DOHH2 (cell line): ENCODE measurements at regions not wholly inside any gene's neighbourhood (a gene's known extent, or its start where the extent isn't known, plus 50 kb on each side); places are given as distances from the start of the nearest gene placed in this dataset.

Experiments
- H3F3A ChIP-seq: fragments of 200-600 bp; sonication (generic), shearing (Covaris generic); 2 replicates; pipeline ENCODE4 v1.6.0; 2016; ENCODE audit warnings: antibody characterized with exemption, mild to moderate bottlenecking; ENCODE audit not compliant: control insufficient read depth, insufficient read depth
- H3K27ac ChIP-seq: fragments of 200-600 bp; sonication (generic); 2 replicates; pipeline ENCODE4 v1.5.1; 2014; ENCODE audit warnings: low read depth, mild to moderate bottlenecking, low read length, moderate library complexity
- H3K27me3 ChIP-seq: fragments of 200-600 bp; sonication (generic); 2 replicates; pipeline ENCODE4 v1.6.1; 2014; ENCODE audit warnings: mild to moderate bottlenecking, low read length, mixed read lengths; ENCODE audit not compliant: control insufficient read depth
- H3K36me3 ChIP-seq: fragments of 200-600 bp; sonication (generic); 2 replicates; pipeline ENCODE4 v1.6.1; 2014; ENCODE audit warnings: mild to moderate bottlenecking, low read length, moderate library complexity, mixed read lengths; ENCODE audit not compliant: control insufficient read depth
- H3K4me1 ChIP-seq: fragments of 200-600 bp; sonication (generic); 2 replicates; pipeline ENCODE4 v1.6.1; 2014; ENCODE audit warnings: mild to moderate bottlenecking, low read length, mixed read lengths; ENCODE audit not compliant: control insufficient read depth
- H3K4me2 ChIP-seq: fragments of 200-600 bp; sonication (generic); 2 replicates; pipeline ENCODE4 v1.6.0; 2014; ENCODE audit warnings: mild to moderate bottlenecking, low read length, moderate library complexity
- H3K4me3 ChIP-seq: fragments of 200-600 bp; sonication (generic); 2 replicates; pipeline ENCODE4 v1.5.1; 2014; ENCODE audit warnings: mild to moderate bottlenecking, low read length, mixed read lengths
- H3K79me2 ChIP-seq: fragments of 200-600 bp; sonication (generic); 2 replicates; pipeline ENCODE4 v1.6.1; 2014; ENCODE audit warnings: mild to moderate bottlenecking, low read length, mixed read lengths; ENCODE audit not compliant: control insufficient read depth
- H3K9me2 ChIP-seq: fragments of 200-600 bp; sonication (generic); replicated peaks from 2 replicates; pipeline ENCODE4 v1.6.1; 2014; ENCODE audit warnings: mild to moderate bottlenecking, low read length, mixed read lengths; ENCODE audit not compliant: control insufficient read depth
- H3K9me3 ChIP-seq: fragments of 200-600 bp; sonication (generic); 2 replicates; pipeline ENCODE4 v1.6.1; 2014; ENCODE audit warnings: antibody characterized with exemption, low read length, mixed read lengths; ENCODE audit not compliant: control insufficient read depth, insufficient read depth
- H4K20me1 ChIP-seq: fragments of 200-600 bp; sonication (generic); 2 replicates; pipeline ENCODE4 v1.6.0; 2014; ENCODE audit warnings: low read depth, mild to moderate bottlenecking, antibody characterized with exemption, low read length, moderate library complexity; ENCODE audit not compliant: control insufficient read depth, insufficient read depth
- EZH2phosphoT487 ChIP-seq: fragments of 200-600 bp; sonication (generic); IDR thresholded peaks from 2 replicates; pipeline ENCODE4 v1.6.1; 2017; ENCODE audit warnings: borderline replicate concordance, mild to moderate bottlenecking, antibody characterized with exemption, low read length, moderate library complexity, mixed read lengths
- TF ChIP-seq, protein P1 (sequence below): fragments of 200-600 bp; sonication (generic); IDR thresholded peaks from one replicate; pipeline ENCODE4 v1.5.1; 2014; ENCODE audit warnings: antibody characterized with exemption, mild to moderate bottlenecking, low read depth, low read length; ENCODE audit not compliant: poor library complexity, severe bottlenecking

DNA sequence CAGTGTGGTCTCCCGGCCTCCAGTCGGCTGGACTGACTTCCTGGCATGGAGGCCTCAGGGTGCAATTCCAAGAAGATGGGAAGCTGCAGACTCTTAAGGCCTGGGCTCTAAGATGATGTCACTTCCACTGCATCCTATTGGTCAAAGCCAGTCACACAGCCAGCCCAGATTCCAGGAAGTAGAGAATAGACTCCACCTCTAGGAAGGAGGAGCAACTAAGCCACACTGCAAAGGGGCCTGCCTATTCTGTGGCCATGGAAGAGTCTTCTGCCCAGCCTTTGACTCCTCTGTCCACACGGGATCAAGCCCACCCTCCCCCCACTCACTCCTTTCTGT lies 103.9 kb upstream of the RFLNA start:
- Histone ChIP-seq H3F3A (no peaks in the 10 kb centered on the region), H3K27ac (no peak overlapping the region), H4K20me1 (no peaks in the 10 kb centered on the region), H3K27me3 (no peaks in the 10 kb centered on the region), H3K4me1 (no peaks in the 10 kb centered on the region), H3K36me3 (no peaks in the 10 kb centered on the region), H3K9me2 (no peaks in the 10 kb centered on the region), H3K4me3 (no peak overlapping the region), H3K4me2 (no peak overlapping the region), H3K9me3 (no peaks in the 10 kb centered on the region), H3K79me2 (no peaks in the 10 kb centered on the region)
- TF ChIP-seq EZH2phosphoT487: no peak
- TF ChIP-seq, protein P1, sequence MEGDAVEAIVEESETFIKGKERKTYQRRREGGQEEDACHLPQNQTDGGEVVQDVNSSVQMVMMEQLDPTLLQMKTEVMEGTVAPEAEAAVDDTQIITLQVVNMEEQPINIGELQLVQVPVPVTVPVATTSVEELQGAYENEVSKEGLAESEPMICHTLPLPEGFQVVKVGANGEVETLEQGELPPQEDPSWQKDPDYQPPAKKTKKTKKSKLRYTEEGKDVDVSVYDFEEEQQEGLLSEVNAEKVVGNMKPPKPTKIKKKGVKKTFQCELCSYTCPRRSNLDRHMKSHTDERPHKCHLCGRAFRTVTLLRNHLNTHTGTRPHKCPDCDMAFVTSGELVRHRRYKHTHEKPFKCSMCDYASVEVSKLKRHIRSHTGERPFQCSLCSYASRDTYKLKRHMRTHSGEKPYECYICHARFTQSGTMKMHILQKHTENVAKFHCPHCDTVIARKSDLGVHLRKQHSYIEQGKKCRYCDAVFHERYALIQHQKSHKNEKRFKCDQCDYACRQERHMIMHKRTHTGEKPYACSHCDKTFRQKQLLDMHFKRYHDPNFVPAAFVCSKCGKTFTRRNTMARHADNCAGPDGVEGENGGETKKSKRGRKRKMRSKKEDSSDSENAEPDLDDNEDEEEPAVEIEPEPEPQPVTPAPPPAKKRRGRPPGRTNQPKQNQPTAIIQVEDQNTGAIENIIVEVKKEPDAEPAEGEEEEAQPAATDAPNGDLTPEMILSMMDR: no peak

DNA sequence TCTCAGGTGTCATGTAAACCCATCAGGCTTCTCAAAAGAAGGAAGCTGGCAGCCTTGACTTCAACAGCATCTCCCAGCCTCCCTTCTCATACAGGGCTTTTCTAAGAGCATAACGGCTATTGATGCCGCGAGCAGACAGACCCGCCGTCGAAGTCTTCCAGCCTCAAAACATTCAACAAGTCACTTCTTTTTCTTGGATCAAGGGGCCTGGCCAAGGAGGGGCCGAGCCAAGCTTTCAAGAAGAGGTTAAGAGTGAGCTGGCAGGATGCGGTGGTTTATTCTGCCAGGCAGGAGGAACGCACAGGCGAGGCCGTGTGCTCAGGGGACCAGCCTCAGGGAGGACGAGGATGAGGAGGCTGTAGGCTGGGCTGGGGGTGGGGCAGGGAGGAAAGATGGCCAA lies 102.9 kb upstream of the RFLNA start:
- no peaks in the 10 kb centered on the region for H3K9me2 ChIP-seq
- TF ChIP-seq, protein P1: no peak
- TF ChIP-seq EZH2phosphoT487: no peak
- H3K9me3 ChIP-seq: 0 out of 2 replicates have a peak, but pooled peaks cover 5% of the 10 kb centered on the region
- no peak overlapping the region for H3K4me2 ChIP-seq
- no peaks in the 10 kb centered on the region for H3K79me2 ChIP-seq
- H3K4me1 ChIP-seq: no peaks in the 10 kb centered on the region
- no peaks in the 10 kb centered on the region for H3K27me3 ChIP-seq
- H3F3A ChIP-seq: no peaks in the 10 kb centered on the region
- H3K36me3 ChIP-seq: no peaks in the 10 kb centered on the region
- H3K4me3 ChIP-seq: no peak overlapping the region
- no peak overlapping the region for H3K27ac ChIP-seq
- H4K20me1 ChIP-seq: no peaks in the 10 kb centered on the region

DNA sequence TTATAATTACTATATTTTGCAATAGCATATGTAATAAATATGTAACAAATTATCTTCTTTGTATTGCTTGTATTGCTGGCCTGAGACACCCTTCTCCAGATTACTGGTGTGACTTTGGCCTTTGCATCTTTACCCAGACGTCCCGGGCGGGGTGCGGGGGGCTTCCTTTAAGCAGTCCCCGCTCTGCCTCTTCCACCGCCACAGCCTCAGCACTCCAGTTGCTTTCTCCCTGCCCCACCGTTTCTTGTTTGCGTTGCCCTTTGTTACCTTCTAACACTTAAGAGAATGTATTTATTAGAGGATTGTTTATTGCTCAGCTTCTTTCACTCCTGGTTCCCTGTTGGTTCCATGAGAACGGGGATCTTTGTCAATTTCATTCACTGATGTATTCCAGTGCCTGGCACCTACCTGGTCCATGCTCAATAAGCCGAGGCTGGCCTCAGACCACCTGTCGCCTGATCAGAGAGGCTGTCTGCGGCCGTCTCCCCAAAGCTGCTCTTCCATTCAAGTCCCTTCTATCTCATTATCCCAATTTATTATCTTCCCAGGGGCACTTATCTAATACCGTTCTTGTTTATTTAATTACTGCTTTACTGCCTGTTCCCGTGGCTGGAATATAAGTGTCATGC lies 100.5 kb upstream of the RFLNA start:
- H3K27ac ChIP-seq: no peak overlapping the region
- no peak for TF ChIP-seq EZH2phosphoT487
- TF ChIP-seq, protein P1: no peak
- H3K36me3 ChIP-seq: no peaks in the 10 kb centered on the region
- H3F3A ChIP-seq: no peaks in the 10 kb centered on the region
- H4K20me1 ChIP-seq: no peaks in the 10 kb centered on the region
- H3K9me2 ChIP-seq: no peaks in the 10 kb centered on the region
- H3K79me2 ChIP-seq: no peaks in the 10 kb centered on the region
- no peak overlapping the region for H3K4me2 ChIP-seq
- 0 out of 2 replicates have a peak, but pooled peaks cover 5% of the 10 kb centered on the region for H3K9me3 ChIP-seq
- no peak overlapping the region for H3K4me3 ChIP-seq
- H3K4me1 ChIP-seq: no peaks in the 10 kb centered on the region
- H3K27me3 ChIP-seq: no peaks in the 10 kb centered on the region
